GM12892 (cell line): ENCODE measurements at regions not wholly inside any gene's neighbourhood (a gene's known extent, or its start where the extent isn't known, plus 50 kb on each side); places are given as distances from the start of the nearest gene placed in this dataset.

ENCODE experiments used
- POLR2A ChIP-seq: IDR thresholded peaks from 2 replicates; pipeline ENCODE4 v1.6.1; 2011; ENCODE audit warnings: low read depth, low read length, control low read depth
- POLR2AphosphoS5 ChIP-seq: IDR thresholded peaks from 2 replicates; pipeline ENCODE4 v1.6.1; 2011; ENCODE audit warnings: low read depth, low read length, control low read depth

- no peak for TF ChIP-seq POLR2AphosphoS5
- TF ChIP-seq POLR2A: no peak
Measured at GRCh38 chr20:4415281-4415680, 166.2 kb upstream of the ADRA1D start.
